H1 (cell line): ENCODE measurements at regions not wholly inside any gene's neighbourhood (a gene's known extent, or its start where the extent isn't known, plus 50 kb on each side); places are given as distances from the start of the nearest gene placed in this dataset.

ENCODE experiments used
- CTCF ChIA-PET: fragments of 300-600 bp; sonication (Branson Sonifier 250); formaldehyde crosslinking; loops from one replicate; lab custom pipeline; 2021; ENCODE audit not compliant: partially characterized antibody; lab: Charles Lee
- POLR2A ChIA-PET: fragments of 300-600 bp; sonication (Branson Sonifier 250); formaldehyde crosslinking; loops from one replicate; lab custom pipeline; 2021; ENCODE audit warnings: inconsistent platforms; ENCODE audit not compliant: partially characterized antibody; lab: Charles Lee
- DNase-seq, 2 experiments: peaks; one replicate each; pipeline versions ENCODE4 v3.0.0 to v3.0.0-alpha.2; 2010 to 2022; ENCODE audit warnings: low spot score in 2 of 2, low read depth in 1 of 2, mixed read lengths in 1 of 2
- FAIRE-seq: peaks from 2 replicates; lab custom pipeline; 2011; peaks lifted over from hg19 to GRCh38; lab: Jason Lieb, UNC
- H2AFZ ChIP-seq: 2 replicates; pipeline ENCODE4 v1.8.1; 2012; ENCODE audit warnings: low read length, inconsistent platforms
- H2AK5ac ChIP-seq: 2 replicates; pipeline ENCODE4 v1.6.1; 2013; ENCODE audit warnings: low read depth, low read length
- H2BK120ac ChIP-seq: replicated peaks from 2 replicates; pipeline ENCODE3; 2013; ENCODE audit warnings: low read depth, low read length, inconsistent platforms
- H2BK12ac ChIP-seq: 2 replicates; pipeline ENCODE4 v1.6.1; 2013; ENCODE audit warnings: low read depth, low read length
- H2BK15ac ChIP-seq: 2 replicates; pipeline ENCODE4 v1.6.1; 2013; ENCODE audit warnings: low read length
- H2BK20ac ChIP-seq: 2 replicates; pipeline ENCODE4 v1.6.1; 2013; ENCODE audit warnings: low read length
- H2BK5ac ChIP-seq: 2 replicates; pipeline ENCODE4 v1.6.1; 2013; ENCODE audit warnings: low read depth, low read length
- H3K14ac ChIP-seq: 2 replicates; pipeline ENCODE4 v1.6.1; 2013; ENCODE audit warnings: inconsistent platforms; ENCODE audit not compliant: insufficient read length
- H3K18ac ChIP-seq: 2 replicates; pipeline ENCODE4 v1.6.1; 2013; ENCODE audit warnings: low read length; ENCODE audit errors: extremely low read depth
- H3K23ac ChIP-seq: 2 replicates; pipeline ENCODE4 v1.6.1; 2013; ENCODE audit warnings: inconsistent platforms; ENCODE audit not compliant: insufficient read length
- H3K23me2 ChIP-seq: 2 replicates; pipeline ENCODE4 v1.6.1; 2013; ENCODE audit warnings: low read depth, low read length
- H3K27ac ChIP-seq: 2 replicates; pipeline ENCODE4 v1.6.1; 2011; ENCODE audit warnings: low read depth, low read length, inconsistent platforms
- H3K27me3 ChIP-seq, 4 experiments: replicated peaks in 1 of 4; 1 replicate in 1 of 4; 2 replicates in 3 of 4; pipeline versions ENCODE4 v1.6.1 to v1.8.1; 2011 to 2013; ENCODE audit warnings: low read length in 3 of 4, mild to moderate bottlenecking in 3 of 4, inconsistent platforms in 2 of 4, mixed read lengths in 2 of 4, moderate library complexity in 1 of 4; ENCODE audit not compliant: control insufficient read depth in 3 of 4, insufficient read depth in 3 of 4; ENCODE audit errors: extremely low read depth in 1 of 4
- H3K36me3 ChIP-seq, 4 experiments: 2 replicates each; pipeline versions ENCODE4 v1.6.1 to v1.8.1; 2011 to 2013; ENCODE audit warnings: mild to moderate bottlenecking in 4 of 4, low read length in 3 of 4, moderate library complexity in 2 of 4, control low read depth in 1 of 4, inconsistent platforms in 1 of 4; ENCODE audit not compliant: insufficient read depth in 4 of 4, control insufficient read depth in 2 of 4
- H3K4ac ChIP-seq: replicated peaks from 2 replicates; pipeline ENCODE3; 2013; ENCODE audit warnings: low read length, low read depth, mixed read lengths, inconsistent platforms; ENCODE audit not compliant: insufficient read length
- H3K4me1 ChIP-seq, 4 experiments: replicated peaks in 1 of 4; 1 replicate in 1 of 4; 2 replicates in 3 of 4; pipeline versions ENCODE4 v1.6.1 to v1.8.1; 2011 to 2013; ENCODE audit warnings: low read length in 3 of 4, inconsistent platforms in 2 of 4, mixed read lengths in 1 of 4; ENCODE audit not compliant: insufficient read depth in 4 of 4, control insufficient read depth in 3 of 4
- H3K4me2 ChIP-seq, 2 experiments: 2 replicates each; pipeline versions ENCODE4 v1.6.1 to v1.8.1; 2011 to 2013; ENCODE audit warnings: low read depth in 2 of 2, low read length in 2 of 2, control low read depth in 1 of 2, inconsistent platforms in 1 of 2, mild to moderate bottlenecking in 1 of 2; ENCODE audit not compliant: insufficient read depth in 1 of 2
- H3K4me3 ChIP-seq, 4 experiments: fragments of 200-600, 300-600 bp in 1 of 4; sonication (generic), shearing (Covaris generic), sonication (Bioruptor Twin) in 1 of 4; 2 replicates each; pipeline versions ENCODE4 v1.5.1 to v1.8.1; 2011 to 2016; ENCODE audit warnings: low read length in 4 of 4, low read depth in 3 of 4, control low read depth in 2 of 4, inconsistent platforms in 2 of 4, mild to moderate bottlenecking in 2 of 4, mixed read lengths in 1 of 4, moderate library complexity in 1 of 4; ENCODE audit not compliant: insufficient read depth in 2 of 4; ENCODE audit errors: extremely low read depth in 1 of 4
- H3K56ac ChIP-seq: replicated peaks from 2 replicates; pipeline ENCODE3; 2013; ENCODE audit warnings: low read depth, mild to moderate bottlenecking, mixed read lengths, low read length, inconsistent platforms; ENCODE audit not compliant: insufficient read length
- H3K79me1 ChIP-seq: 2 replicates; pipeline ENCODE4 v1.6.1; 2013; ENCODE audit warnings: low read depth, low read length, control low read depth
- H3K79me2 ChIP-seq, 2 experiments: 2 replicates each; pipeline versions ENCODE4 v1.6.1 to v1.8.1; 2012 to 2013; ENCODE audit warnings: low read length in 2 of 2, mild to moderate bottlenecking in 2 of 2, inconsistent platforms in 1 of 2; ENCODE audit not compliant: insufficient read depth in 2 of 2, control insufficient read depth in 1 of 2
- H3K9ac ChIP-seq, 4 experiments: replicated peaks in 1 of 4; 1 replicate in 1 of 4; 2 replicates in 3 of 4; pipeline versions ENCODE4 v1.6.1 to v1.8.1; 2011 to 2013; ENCODE audit warnings: low read depth in 3 of 4, low read length in 3 of 4, control low read depth in 2 of 4, mild to moderate bottlenecking in 2 of 4, moderate library complexity in 2 of 4, inconsistent platforms in 1 of 4; ENCODE audit errors: extremely low read depth in 1 of 4
- H3K9me3 ChIP-seq, 2 experiments: 2 replicates each; pipeline versions ENCODE4 v1.6.1 to v1.8.1; 2012 to 2013; ENCODE audit warnings: mild to moderate bottlenecking in 2 of 2, moderate library complexity in 2 of 2, control low read depth in 1 of 2, inconsistent platforms in 1 of 2, low read depth in 1 of 2, low read length in 1 of 2, mixed read lengths in 1 of 2; ENCODE audit not compliant: insufficient read depth in 2 of 2
- H4K20me1 ChIP-seq, 2 experiments: replicated peaks in 1 of 2; 2 replicates each; pipeline versions ENCODE3 to v1.8.1; 2011 to 2013; ENCODE audit warnings: inconsistent platforms in 2 of 2, low read length in 2 of 2, mild to moderate bottlenecking in 1 of 2; ENCODE audit not compliant: insufficient read depth in 2 of 2, control insufficient read depth in 1 of 2
- H4K5ac ChIP-seq: 2 replicates; pipeline ENCODE4 v1.6.1; 2013; ENCODE audit warnings: low read length, low read depth, mixed read lengths, inconsistent platforms; ENCODE audit not compliant: insufficient read length
- H4K8ac ChIP-seq: 2 replicates; pipeline ENCODE4 v1.8.0; 2013; ENCODE audit warnings: mild to moderate bottlenecking, moderate library complexity, low read length, inconsistent platforms; ENCODE audit not compliant: insufficient read depth; ENCODE audit errors: extremely low read depth
- H4K91ac ChIP-seq: replicated peaks from 2 replicates; pipeline ENCODE3; 2013; ENCODE audit warnings: low read length, mixed read lengths, inconsistent platforms; ENCODE audit not compliant: insufficient read length
- ATF2 ChIP-seq: IDR thresholded peaks from 2 replicates; pipeline ENCODE4 v1.6.1; 2012; ENCODE audit warnings: low read length, inconsistent platforms
- BACH1 ChIP-seq: IDR thresholded peaks from 2 replicates; pipeline ENCODE4 v1.6.1; 2012; ENCODE audit warnings: low read length, improper control_type of control experiment
- CEBPB ChIP-seq: IDR thresholded peaks from 2 replicates; pipeline ENCODE4 v1.6.1; 2012; ENCODE audit warnings: low read depth, low read length
- GABPA ChIP-seq: IDR thresholded peaks from 2 replicates; pipeline ENCODE4 v1.6.1; 2011; ENCODE audit warnings: mild to moderate bottlenecking, low read length, moderate library complexity, borderline replicate concordance; ENCODE audit not compliant: insufficient read depth
- JUN ChIP-seq: IDR thresholded peaks from 2 replicates; pipeline ENCODE4 v1.6.1; 2011; ENCODE audit warnings: low read depth, mild to moderate bottlenecking, improper control_type of control experiment, low read length
- RFX5 ChIP-seq: IDR thresholded peaks from 2 replicates; pipeline ENCODE4 v1.6.1; 2011; ENCODE audit warnings: low read depth, low read length, improper control_type of control experiment, borderline replicate concordance
- TCF12 ChIP-seq: IDR thresholded peaks from 2 replicates; pipeline ENCODE4 v1.6.1; 2011; ENCODE audit warnings: low read depth, mild to moderate bottlenecking, low read length
- WGBS, 2 experiments: shearing (Covaris generic) in 1 of 2; methylation state at CpG; one replicate each; pipeline versions ENCODE4 v1.1.6 to v1.1.7; 2013 to 2015; ENCODE audit warnings: low lambda C conversion rate in 2 of 2, mixed read lengths in 2 of 2, inconsistent platforms in 1 of 2, low coverage in 1 of 2, missing lambda C conversion rate in 1 of 2; ENCODE audit not compliant: insufficient replicate concordance in 2 of 2, insufficient coverage in 1 of 2, insufficient read length in 1 of 2; ENCODE audit errors: extremely low coverage in 1 of 2, missing lambda C conversion rate in 1 of 2; 5-methylcytosine and 5-hydroxymethylcytosine counted together

DNA sequence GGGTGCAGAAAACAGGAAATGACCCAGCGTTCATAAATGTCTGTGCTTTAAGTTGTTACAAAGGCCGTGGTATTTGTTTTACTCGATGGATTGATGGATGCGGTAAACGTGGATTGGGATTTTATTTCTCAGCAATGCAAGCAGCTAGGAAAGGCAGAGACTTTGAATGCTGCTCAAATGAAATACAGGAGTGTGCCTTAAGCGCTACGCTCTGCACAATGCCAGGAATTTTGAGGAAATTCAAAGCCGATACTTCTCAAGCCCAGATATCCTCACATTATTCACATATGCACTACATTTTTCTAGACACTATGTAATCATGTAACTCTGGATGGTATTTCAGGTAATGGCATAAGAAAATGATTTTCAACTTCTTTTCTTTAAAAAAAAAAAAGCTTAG, 514.3 kb upstream of the ADARB2 start:
- FAIRE-seq (no peak), DNase-seq (no peak)
- H3K9ac ChIP-seq = no peak overlapping the region
- H3K23me2 ChIP-seq = no peaks in the 10 kb centered on the region
- H2BK15ac ChIP-seq = no peak overlapping the region
- no peak overlapping the region for H3K14ac ChIP-seq
- H4K20me1 ChIP-seq = no peaks in the 10 kb centered on the region
- no peaks in the 10 kb centered on the region for H3K27me3 ChIP-seq
- H2AFZ ChIP-seq = no peak overlapping the region
- H4K91ac ChIP-seq = no peak overlapping the region
- H3K56ac ChIP-seq = no peak overlapping the region
- no peak overlapping the region for H3K23ac ChIP-seq
- peaks cover 0 to 4% of the 10 kb centered on the region in 2 experiments; a peak in 1 of 4 replicates for H3K9me3 ChIP-seq
- POLR2A ChIA-PET = no interaction called here
- H3K36me3 ChIP-seq = no peaks in the 10 kb centered on the region
- no peak overlapping the region for H3K18ac ChIP-seq
- H4K8ac ChIP-seq = no peak overlapping the region
- H4K5ac ChIP-seq = no peak overlapping the region
- WGBS, 2 experiments = 94% methylated on average over 8 of the region's 8 CpGs; no CpG with 5 or more reads in 1 of the 2 experiments
- H2BK5ac ChIP-seq = no peak overlapping the region
- CTCF ChIA-PET = no interaction called here
- no peaks in the 10 kb centered on the region for H3K79me1 ChIP-seq
- no peak overlapping the region for H3K4me3 ChIP-seq
- H3K4ac ChIP-seq = no peak overlapping the region
- H3K4me2 ChIP-seq = no peak overlapping the region
- no peak overlapping the region for H2BK20ac ChIP-seq
- H2BK120ac ChIP-seq = no peak overlapping the region
- no peak overlapping the region for H2BK12ac ChIP-seq
- H3K4me1 ChIP-seq = no peaks in the 10 kb centered on the region
- no peak overlapping the region for H2AK5ac ChIP-seq
- no peak overlapping the region for H3K27ac ChIP-seq
- no peaks in the 10 kb centered on the region for H3K79me2 ChIP-seq
- no peak for TF ChIP-seq BACH1
- no peak for TF ChIP-seq TCF12
- TF ChIP-seq GABPA = no peak
- no peak for TF ChIP-seq ATF2
- no peak for TF ChIP-seq CEBPB
- no peak for TF ChIP-seq JUN
- TF ChIP-seq RFX5 = no peak
